GM04504 (cell line): ENCODE measurements at regions not wholly inside any gene's neighbourhood (a gene's known extent, or its start where the extent isn't known, plus 50 kb on each side); places are given as distances from the start of the nearest gene placed in this dataset.
"Not testable (repeated sequence)": the region's sequence is repeated elsewhere in the genome, so short reads cannot be mapped to it uniquely, and the experiment has no call there.

ENCODE experiments used
- DNase-seq: peaks from one replicate; pipeline ENCODE4 v3.0.0-alpha.2; 2012; ENCODE audit warnings: low read depth

DNA sequence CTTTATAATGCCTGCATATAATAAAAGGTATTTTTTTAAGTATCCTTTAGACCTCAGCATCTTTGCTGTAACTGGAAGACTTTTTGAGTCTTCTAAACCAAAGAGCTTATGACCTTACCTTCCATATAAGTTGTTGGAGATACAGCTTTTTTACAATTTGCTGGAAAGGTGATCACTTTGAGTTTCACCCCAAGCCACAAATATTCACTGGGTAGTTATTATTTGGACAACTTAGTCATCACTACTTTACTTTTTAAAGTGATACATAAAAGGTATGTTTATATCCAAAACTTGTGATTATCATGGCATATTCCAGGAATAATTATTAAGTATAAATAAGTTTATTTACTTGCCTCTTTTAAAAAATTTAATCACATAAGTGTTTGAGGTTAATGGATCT lies 246.7 kb upstream of the NRIP1 start:
- no peak for DNase-seq

DNA sequence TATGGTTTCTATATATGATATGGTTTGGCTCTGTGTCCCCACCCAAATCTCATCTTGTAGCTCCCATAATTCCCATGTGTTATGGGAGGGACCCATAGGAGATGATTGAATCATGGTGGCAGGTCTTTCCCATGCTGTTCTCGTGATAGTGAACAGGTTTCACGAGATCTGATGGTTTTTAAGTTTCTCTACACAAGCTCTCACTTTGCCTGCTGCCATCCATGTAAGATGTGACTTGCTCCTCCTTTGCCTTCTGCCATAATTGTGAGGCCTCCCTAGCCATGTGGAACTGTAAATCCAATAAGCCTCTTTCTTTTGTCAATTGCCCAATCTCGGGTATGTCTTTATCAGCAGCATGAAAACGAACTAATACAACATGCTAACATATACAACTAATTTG lies 252.2 kb upstream of the NRIP1 start:
- not testable (repeated sequence) for DNase-seq

- DNase-seq, result no peak
These were observed 254.9 kb upstream of the NRIP1 start for GRCh38 chr21:15319727-15320126.

- DNase-seq, result no peak
These were observed 259.7 kb upstream of the NRIP1 start for GRCh38 chr21:15324542-15324941.

- DNase-seq, result no peak
These were observed 261.4 kb upstream of the NRIP1 start for GRCh38 chr21:15326032-15326867.

DNA sequence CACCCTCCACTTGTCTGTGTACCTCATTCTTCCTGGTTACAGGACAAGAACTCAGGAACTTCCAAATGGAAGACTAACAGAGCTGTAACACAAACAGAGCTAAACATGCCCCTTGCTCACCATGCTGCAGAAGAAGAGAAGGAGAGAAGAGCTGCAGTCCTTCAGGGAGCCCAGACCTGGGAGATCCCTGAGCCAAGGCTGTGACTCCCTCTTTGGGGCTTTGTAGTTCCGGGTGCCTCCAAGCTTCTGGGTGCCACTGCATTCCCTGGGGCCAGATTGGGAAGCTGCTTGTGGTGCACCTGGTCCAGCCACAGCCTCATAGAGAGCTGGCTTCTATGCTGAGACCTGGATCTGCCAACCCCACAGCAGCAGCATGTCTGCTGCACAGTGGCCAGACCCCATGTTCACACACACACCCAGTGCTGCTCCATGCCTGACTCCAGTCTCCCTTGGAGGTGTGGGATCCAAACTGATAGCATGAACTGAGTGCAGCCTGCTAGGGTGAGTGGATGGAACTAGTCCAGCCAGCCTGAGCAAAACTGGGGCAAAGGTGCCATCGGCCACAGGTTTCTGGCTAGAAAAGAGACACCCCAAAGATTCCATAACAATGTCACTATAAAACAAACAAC lies 263.0 kb upstream of the NRIP1 start:
- DNase-seq, result no peak

DNA sequence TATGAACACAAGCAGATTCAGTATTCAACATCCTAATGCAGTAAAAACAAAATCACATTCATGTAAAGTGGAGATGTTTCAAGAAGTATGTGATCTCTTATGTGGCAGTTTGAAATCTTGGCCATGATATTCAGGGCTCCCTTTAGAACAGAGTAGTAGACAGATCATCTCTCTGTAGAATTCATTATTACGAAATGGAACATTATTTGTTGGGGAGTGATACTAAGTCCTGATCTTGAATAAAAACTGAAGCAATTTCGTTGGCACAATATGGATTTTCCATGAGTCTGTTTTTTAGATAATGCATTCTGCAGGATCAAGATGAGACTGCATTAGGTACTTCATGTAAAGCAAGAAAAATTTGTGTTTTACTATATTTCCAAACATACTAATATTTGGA lies 264.4 kb upstream of the NRIP1 start:
- DNase-seq, result no peak

- DNase-seq, result no peak
These were observed 266.1 kb upstream of the NRIP1 start for GRCh38 chr21:15330872-15331271.

DNA sequence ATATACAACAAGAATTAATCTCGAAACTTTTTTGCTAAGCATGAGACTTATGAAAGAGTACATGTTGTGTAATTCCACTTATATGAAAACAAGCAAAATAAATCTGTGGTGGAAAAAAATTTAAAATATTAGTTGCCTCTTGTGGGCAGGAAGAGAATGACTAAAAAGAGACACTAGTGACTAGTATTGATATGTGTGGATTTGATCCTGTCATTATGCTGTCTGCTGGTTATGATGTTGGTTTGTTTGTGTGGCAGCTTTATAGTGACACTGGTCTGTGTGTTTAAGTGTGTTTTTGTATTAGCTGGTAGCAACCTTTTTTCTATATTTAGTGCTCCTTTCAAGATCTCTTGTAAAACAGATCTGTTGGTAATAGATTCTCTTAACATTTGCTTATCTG lies 267.8 kb upstream of the NRIP1 start:
- DNase-seq, result no peak

- DNase-seq, result no peak
These were observed 268.4 kb upstream of the NRIP1 start for GRCh38 chr21:15333136-15333710.

GRCh38 chr21:15333951-15334350 lies 269.2 kb upstream of the NRIP1 start:
- DNase-seq, result no peak

- no peak for DNase-seq
These were observed 278.3 kb upstream of the NRIP1 start for GRCh38 chr21:15343066-15343465.

- no peak for DNase-seq
These were observed 287.2 kb upstream of the NRIP1 start for GRCh38 chr21:15352009-15352408.

- no peak for DNase-seq
These were observed 288.7 kb upstream of the NRIP1 start for GRCh38 chr21:15353546-15353945.

GRCh38 chr21:15354516-15354915 lies 289.7 kb upstream of the NRIP1 start:
- no peak for DNase-seq

- no peak for DNase-seq
These were observed 290.3 kb upstream of the NRIP1 start for GRCh38 chr21:15355066-15355465.

- no peak for DNase-seq
These were observed 294.5 kb upstream of the NRIP1 start for GRCh38 chr21:15359251-15359650.

DNA sequence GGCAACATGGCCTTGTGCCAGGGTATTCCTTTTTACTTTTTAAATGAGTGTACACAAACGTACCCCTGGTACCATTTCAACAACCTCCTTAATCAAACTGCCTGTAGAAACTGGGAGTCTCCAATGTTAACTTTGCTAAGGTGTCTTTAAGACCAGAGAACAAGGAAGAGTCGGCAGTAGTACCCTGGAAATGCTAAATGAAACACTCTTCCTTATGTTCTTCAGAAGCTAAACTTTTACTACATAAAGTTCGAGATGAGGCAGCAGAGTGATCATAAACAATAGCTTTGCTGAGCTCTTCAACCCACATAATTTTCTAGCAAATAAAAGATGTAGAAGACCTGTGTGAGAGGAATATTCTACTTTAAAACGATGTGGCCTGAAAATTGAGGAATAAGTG lies 297.7 kb upstream of the NRIP1 start:
- no peak for DNase-seq

DNA sequence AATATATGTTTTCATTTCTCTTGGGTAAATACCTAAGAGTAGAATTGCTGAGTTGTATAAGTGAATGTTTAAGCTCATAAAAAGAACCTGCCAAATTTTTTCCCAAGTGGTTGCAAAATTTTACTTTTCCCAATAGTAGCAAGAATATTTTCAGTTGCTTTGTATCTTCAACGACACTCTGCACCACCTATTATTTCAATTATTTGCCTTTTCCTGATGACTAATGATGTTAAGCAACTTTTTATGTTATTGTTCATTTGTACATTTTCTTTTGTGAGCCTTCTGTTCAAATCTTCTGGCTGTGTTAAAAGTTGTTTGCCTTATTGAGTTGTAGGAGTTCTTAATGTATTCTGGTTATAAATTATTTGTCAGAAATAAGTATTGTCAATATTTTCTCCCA lies 299.1 kb upstream of the NRIP1 start:
- no peak for DNase-seq

- no peak for DNase-seq
These were observed 301.1 kb upstream of the NRIP1 start for GRCh38 chr21:15365751-15366392.

- no peak for DNase-seq
These were observed 301.8 kb upstream of the NRIP1 start for GRCh38 chr21:15366555-15366954.

DNA sequence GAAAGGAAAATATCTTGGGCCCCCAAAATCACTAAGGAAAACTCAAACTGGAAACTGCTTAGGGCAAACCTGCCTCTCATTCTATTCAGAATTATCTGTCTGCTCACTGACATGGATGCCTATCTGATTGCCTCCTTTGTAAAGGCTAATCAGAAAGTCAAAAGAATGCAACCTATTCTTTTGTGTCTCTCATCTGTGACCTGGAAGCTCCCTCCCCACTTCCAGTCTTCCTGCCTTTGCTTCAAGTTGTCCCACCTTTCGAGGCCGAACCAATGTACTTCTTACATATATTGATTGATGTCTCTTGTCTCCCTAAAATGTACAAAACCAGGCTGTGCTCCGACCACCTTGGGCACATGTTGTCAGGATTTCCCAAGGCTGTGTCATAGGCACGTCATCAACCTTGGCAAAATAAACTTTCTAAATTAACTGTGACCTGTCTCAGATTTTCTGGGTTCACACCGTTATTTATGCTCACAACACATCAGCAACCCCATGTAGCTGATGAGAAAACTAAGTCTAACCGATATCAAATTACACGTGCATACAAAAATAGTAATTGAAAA lies 302.3 kb upstream of the NRIP1 start:
- DNase-seq, result no peak
